Thymus (tissue), 11 donors: ENCODE measurements at regions not wholly inside any gene's neighbourhood (a gene's known extent, or its start where the extent isn't known, plus 50 kb on each side); places are given as distances from the start of the nearest gene placed in this dataset.
"Not testable (repeated sequence)": the region's sequence is repeated elsewhere in the genome, so short reads cannot be mapped to it uniquely, and the experiment has no call there.

ENCODE experiments used
- DNase-seq, 9 donors: peaks; one replicate each; pipeline ENCODE4 v3.0.0-alpha.2; 2013; ENCODE audit warnings: low spot score in 9 of 9, low read depth in 6 of 9, missing footprints in 1 of 9
- H3K27ac ChIP-seq, 2 donors: one replicate each; pipeline ENCODE4 v1.5.1; 2013; ENCODE audit warnings: control low read depth in 1 of 2, low read depth in 1 of 2, low read length in 1 of 2, mild to moderate bottlenecking in 1 of 2, moderate library complexity in 1 of 2
- H3K27me3 ChIP-seq, 2 donors: one replicate each; pipeline ENCODE4 v1.5.1; 2013; ENCODE audit warnings: low read length in 1 of 2; ENCODE audit not compliant: control insufficient read depth in 2 of 2, insufficient read depth in 1 of 2
- H3K36me3 ChIP-seq, 2 donors: one replicate each; pipeline ENCODE4 v1.5.1; 2013; ENCODE audit warnings: low read length in 1 of 2, mild to moderate bottlenecking in 1 of 2, moderate library complexity in 1 of 2; ENCODE audit not compliant: control insufficient read depth in 2 of 2, insufficient read depth in 2 of 2
- H3K4me1 ChIP-seq, 2 donors: one replicate each; pipeline ENCODE4 v1.5.1; 2013; ENCODE audit warnings: low read length in 2 of 2; ENCODE audit not compliant: control insufficient read depth in 2 of 2, insufficient read depth in 2 of 2
- H3K4me3 ChIP-seq, 2 donors: one replicate each; pipeline ENCODE4 v1.5.1; 2013; ENCODE audit warnings: low read length in 2 of 2, control low read depth in 1 of 2, mild to moderate bottlenecking in 1 of 2
- H3K9me3 ChIP-seq, 2 donors: one replicate each; pipeline ENCODE4 v1.5.1; 2013; ENCODE audit warnings: low read length in 1 of 2, mild to moderate bottlenecking in 1 of 2; ENCODE audit not compliant: control insufficient read depth in 2 of 2, insufficient read depth in 1 of 2
- WGBS: extraction: QIAGEN DNeasy Blood & Tissue Kit; methylation state at CpG from one replicate; pipeline ENCODE4 v1.1.7; 2013; 5-methylcytosine and 5-hydroxymethylcytosine counted together
- donor health status: healthy.

GRCh38 chr9:95573463-95573862 is 56.7 kb upstream of the PTCH1 start:
- Histone ChIP-seq H3K36me3 (no peaks in the 10 kb centered on the region), H3K9me3 (no peaks in the 10 kb centered on the region), H3K27ac (no peak overlapping the region), H3K27me3 (peaks cover 13 to 37% of the 10 kb centered on the region in 2 donors), H3K4me1 (peaks cover 0 to 3% of the 10 kb centered on the region in 2 donors), H3K4me3 (no peak overlapping the region)
- 89% methylated on average over 8 of the region's 8 CpGs for WGBS
- no peak for DNase-seq

GRCh38 chr9:95572381-95573151 is 55.8 kb upstream of the PTCH1 start:
- H3K4me3 ChIP-seq = no peak overlapping the region
- no peaks in the 10 kb centered on the region for H3K9me3 ChIP-seq
- H3K4me1 ChIP-seq = peaks cover 0 to 3% of the 10 kb centered on the region in 2 donors
- H3K27ac ChIP-seq = no peak overlapping the region
- no peaks in the 10 kb centered on the region for H3K36me3 ChIP-seq
- no peak for DNase-seq
- WGBS = 92% methylated on average over 25 of the region's 25 CpGs
- peaks cover 12 to 41% of the 10 kb centered on the region in 2 donors for H3K27me3 ChIP-seq

GRCh38 chr9:95570646-95571045 is 53.9 kb upstream of the PTCH1 start:
- Histone ChIP-seq H3K4me3 (no peak overlapping the region), H3K27me3 (peaks cover 12 to 43% of the 10 kb centered on the region in 2 donors), H3K9me3 (no peaks in the 10 kb centered on the region), H3K27ac (no peak overlapping the region), H3K4me1 (peaks cover 0 to 3% of the 10 kb centered on the region in 2 donors), H3K36me3 (no peaks in the 10 kb centered on the region)
- 43% methylated on average over 11 of the region's 11 CpGs for WGBS
- no peak for DNase-seq

- WGBS = 18% methylated on average over 22 of the region's 22 CpGs
- H3K9me3 ChIP-seq = no peaks in the 10 kb centered on the region
- DNase-seq = no peak
- peaks cover 0 to 3% of the 10 kb centered on the region in 2 donors for H3K4me1 ChIP-seq
- no peak overlapping the region for H3K27ac ChIP-seq
- H3K4me3 ChIP-seq = no peak overlapping the region
- peaks cover 12 to 46% of the 10 kb centered on the region in 2 donors for H3K27me3 ChIP-seq
- H3K36me3 ChIP-seq = no peaks in the 10 kb centered on the region
Observed at GRCh38 chr9:95570150-95570549, 53.4 kb upstream of the PTCH1 start.

- not testable (repeated sequence) for DNase-seq, H3K9me3 ChIP-seq, H3K4me1 ChIP-seq, H3K36me3 ChIP-seq, H3K4me3 ChIP-seq, H3K27ac ChIP-seq
- peaks cover 12 to 54% of the 10 kb centered on the region in 2 donors for H3K27me3 ChIP-seq
- WGBS = 96% methylated on average over 10 of the region's 10 CpGs
Observed at GRCh38 chr9:95568735-95569134, 52.0 kb upstream of the PTCH1 start.
